ENCODE measurements at regions not wholly inside any gene's neighbourhood (a gene's known extent, or its start where the extent isn't known, plus 50 kb on each side); places are given as distances from the start of the nearest gene placed in this dataset.
"Not testable (repeated sequence)": the region's sequence is repeated elsewhere in the genome, so short reads cannot be mapped to it uniquely, and the experiment has no call there.

GRCh38 chr7:69438584-69439412 is 159.5 kb upstream of the AUTS2 start:
- DNase-seq (ENCODE audit: low read depth): no peak
- TF ChIP-seq CTCF (conservative IDR thresholded peaks at IDR 0.05; ENCODE audit: low read depth, low read length): no peak
- no peak overlapping the region for H3K4me3 ChIP-seq (ENCODE audit: low read depth, low read length)

GRCh38 chr7:69439636-69440325 is 158.5 kb upstream of the AUTS2 start:
- TF ChIP-seq CTCF (conservative IDR thresholded peaks at IDR 0.05; ENCODE audit: low read depth, low read length): no peak

GRCh38 chr7:69440976-69441375 is 157.3 kb upstream of the AUTS2 start:
- DNase-seq (ENCODE audit: low read depth): no peak
- TF ChIP-seq CTCF (conservative IDR thresholded peaks at IDR 0.05; ENCODE audit: low read depth, low read length): no peak
- no peak overlapping the region for H3K4me3 ChIP-seq (ENCODE audit: low read depth, low read length)

More at GRCh38 chr7:69439636-69440325, 158.5 kb upstream of the AUTS2 start:
- no peak overlapping the region for H3K4me3 ChIP-seq (ENCODE audit: low read depth, low read length)
- DNase-seq (ENCODE audit: low read depth): no peak

- TF ChIP-seq CTCF (conservative IDR thresholded peaks at IDR 0.05; ENCODE audit: low read depth, low read length): no peak
- no peak overlapping the region for H3K4me3 ChIP-seq (ENCODE audit: low read depth, low read length)
- no peak for DNase-seq (ENCODE audit: low read depth)
These were observed 155.1 kb upstream of the AUTS2 start for GRCh38 chr7:69443136-69443535.

- TF ChIP-seq CTCF (conservative IDR thresholded peaks at IDR 0.05; ENCODE audit: low read depth, low read length): no peak
- DNase-seq (ENCODE audit: low read depth): no peak
- H3K4me3 ChIP-seq (ENCODE audit: low read depth, low read length): no peak overlapping the region
These were observed 152.7 kb upstream of the AUTS2 start for GRCh38 chr7:69445541-69445940.

GRCh38 chr7:69446213-69446612 is 152.1 kb upstream of the AUTS2 start:
- not testable (repeated sequence) for DNase-seq (ENCODE audit: low read depth)

GRCh38 chr7:69448071-69448470 is 150.2 kb upstream of the AUTS2 start:
- no peak for DNase-seq (ENCODE audit: low read depth)
- H3K4me3 ChIP-seq (ENCODE audit: low read depth, low read length): no peak overlapping the region
- no peak for TF ChIP-seq CTCF (conservative IDR thresholded peaks at IDR 0.05; ENCODE audit: low read depth, low read length)

More at GRCh38 chr7:69446213-69446612, 152.1 kb upstream of the AUTS2 start:
- not testable (repeated sequence) for H3K4me3 ChIP-seq (ENCODE audit: low read depth, low read length)

All from epithelial cell of proximal tubule (primary cell).